ENCODE measurements at regions not wholly inside any gene's neighbourhood (a gene's known extent, or its start where the extent isn't known, plus 50 kb on each side); places are given as distances from the start of the nearest gene placed in this dataset.

GRCh38 chr3:73774645-73775044, 149.9 kb upstream of the PDZRN3 start:
- no peak for TF ChIP-seq CTCF (IDR thresholded peaks at IDR 0.05)
- no peak for TF ChIP-seq POLR2A (IDR thresholded peaks at IDR 0.05)
- no peak for TF ChIP-seq POLR2AphosphoS5 (IDR thresholded peaks at IDR 0.05)
- no peak for TF ChIP-seq EP300 (IDR thresholded peaks at IDR 0.05)

Measured in stomach (tissue), 4 donors.